ENCODE measurements at regions not wholly inside any gene's neighbourhood (a gene's known extent, or its start where the extent isn't known, plus 50 kb on each side); places are given as distances from the start of the nearest gene placed in this dataset.

- TF ChIP-seq CTCF (IDR thresholded peaks at IDR 0.05; ENCODE audit: poor library complexity, severe bottlenecking) (no peak), RAD21 (conservative IDR thresholded peaks at IDR 0.05) (no peak), EP300 (conservative IDR thresholded peaks at IDR 0.05; ENCODE audit: poor library complexity, severe bottlenecking) (no peak), EZH2 (IDR thresholded peaks at IDR 0.05; ENCODE audit: borderline replicate concordance, insufficient read depth, low read length, poor library complexity, severe bottlenecking) (no peak), POLR2AphosphoS5 (IDR thresholded peaks at IDR 0.05) (no peak), TAF1 (IDR thresholded peaks at IDR 0.05; ENCODE audit: low read depth) (no peak), SMC3 (conservative IDR thresholded peaks at IDR 0.05; ENCODE audit: poor library complexity) (no peak), MXI1 (conservative IDR thresholded peaks at IDR 0.05; ENCODE audit: poor library complexity, severe bottlenecking) (no peak), REST (IDR thresholded peaks at IDR 0.05; ENCODE audit: borderline replicate concordance) (no peak)
Observed at GRCh38 chr5:8481007-8481406, 612.1 kb downstream of the MTRR start.

Data from neural cell (in vitro differentiated cells).